ENCODE measurements at regions not wholly inside any gene's neighbourhood (a gene's known extent, or its start where the extent isn't known, plus 50 kb on each side); places are given as distances from the start of the nearest gene placed in this dataset.

- no peak for DNase-seq (ENCODE audit: low spot score)
Observed at GRCh38 chr11:19595840-19596751, 116.5 kb upstream of the NAV2 start.

DNA sequence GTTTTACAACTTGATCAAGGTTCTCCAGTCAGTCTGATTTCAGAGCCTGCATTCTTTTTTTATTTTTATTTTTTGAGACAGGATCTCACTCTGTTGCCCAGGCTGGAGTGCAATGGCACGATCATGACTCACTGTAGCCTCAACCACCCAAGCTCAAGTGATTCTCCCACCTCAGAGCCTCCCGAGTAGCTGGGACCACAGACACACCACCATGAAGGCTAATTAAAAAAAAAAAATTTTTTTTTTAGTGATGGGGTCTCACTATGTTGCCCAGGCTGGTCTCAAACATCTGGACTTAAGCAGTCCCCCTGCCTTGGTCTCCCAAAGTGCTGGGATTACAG, 117.2 kb upstream of the NAV2 start:
- no peak for DNase-seq (ENCODE audit: low spot score)

- no peak for DNase-seq (ENCODE audit: low spot score)
Observed at GRCh38 chr11:19594326-19594725, 118.3 kb upstream of the NAV2 start.

DNA sequence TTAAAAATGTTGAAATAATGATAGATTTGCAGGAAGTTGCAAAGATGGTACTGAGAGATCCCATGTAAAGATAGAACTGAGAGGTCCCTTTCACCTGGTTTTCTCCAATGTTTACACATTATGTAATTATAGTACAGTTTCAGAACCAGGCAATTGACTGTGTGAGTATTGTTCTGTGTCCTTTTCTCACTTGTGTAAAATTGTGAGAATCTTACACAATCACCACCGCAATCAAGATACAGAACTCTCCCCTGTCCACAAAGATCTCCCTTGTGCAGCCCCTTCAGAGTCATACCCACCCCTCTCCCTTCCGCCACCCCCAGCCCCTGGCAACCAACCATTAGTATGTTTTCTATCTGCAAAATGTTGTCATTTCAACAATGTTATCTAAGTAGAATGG, 119.8 kb upstream of the NAV2 start:
- DNase-seq (ENCODE audit: low spot score), result no peak

DNA sequence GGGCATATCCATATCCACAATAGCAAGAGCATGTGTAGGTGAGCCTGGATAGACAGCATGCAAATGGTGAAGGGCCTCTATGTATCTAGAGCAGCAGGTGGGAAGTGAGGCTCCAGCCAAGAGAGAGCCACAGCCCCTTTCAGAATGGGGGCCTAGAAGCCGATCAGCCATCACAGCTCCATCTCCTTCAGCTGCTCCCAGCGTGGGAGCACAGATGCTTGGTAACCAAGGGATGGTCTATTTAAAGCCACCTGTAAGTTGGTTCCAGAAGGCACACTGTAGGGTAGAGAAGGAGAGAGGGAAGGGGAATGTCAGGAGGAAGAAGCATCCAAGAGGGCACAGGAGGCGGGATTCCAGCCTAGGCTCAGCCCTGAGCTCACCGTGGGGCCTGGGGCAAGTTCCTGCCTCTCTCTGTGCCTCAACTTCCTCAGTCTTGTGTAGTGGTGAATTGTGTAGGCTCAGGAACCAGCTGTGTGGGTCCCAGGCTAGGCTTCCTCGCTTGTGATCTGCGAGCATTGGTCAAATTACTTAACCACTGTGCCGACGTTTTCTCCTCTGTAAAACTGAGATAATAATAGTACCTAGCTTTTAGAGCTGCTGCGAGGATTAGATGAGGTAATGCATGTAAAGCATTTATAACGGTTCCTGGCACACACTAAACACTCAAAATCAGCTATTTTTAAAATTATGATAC, 122.9 kb upstream of the NAV2 start:
- no peak for DNase-seq (ENCODE audit: low spot score)

DNA sequence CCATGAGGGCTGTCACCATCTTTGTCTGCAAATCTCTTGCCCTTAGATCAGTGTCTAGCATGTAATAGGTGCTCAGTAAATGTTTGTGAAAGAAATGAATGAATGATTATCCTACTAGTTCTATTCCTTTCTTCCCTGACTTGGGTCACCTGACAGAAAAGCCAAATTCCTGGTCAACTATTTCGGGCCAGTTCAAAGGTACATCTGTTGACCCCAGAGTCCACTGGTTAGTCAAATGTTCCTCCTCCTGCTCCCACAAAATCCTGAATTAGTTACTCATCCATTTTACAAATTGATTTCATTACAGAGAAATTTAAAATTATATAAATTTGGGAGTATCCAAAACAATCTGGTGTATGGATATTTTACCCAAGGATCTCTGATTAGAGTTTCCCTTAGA, 124.7 kb upstream of the NAV2 start:
- DNase-seq (ENCODE audit: low spot score), result no peak

DNA sequence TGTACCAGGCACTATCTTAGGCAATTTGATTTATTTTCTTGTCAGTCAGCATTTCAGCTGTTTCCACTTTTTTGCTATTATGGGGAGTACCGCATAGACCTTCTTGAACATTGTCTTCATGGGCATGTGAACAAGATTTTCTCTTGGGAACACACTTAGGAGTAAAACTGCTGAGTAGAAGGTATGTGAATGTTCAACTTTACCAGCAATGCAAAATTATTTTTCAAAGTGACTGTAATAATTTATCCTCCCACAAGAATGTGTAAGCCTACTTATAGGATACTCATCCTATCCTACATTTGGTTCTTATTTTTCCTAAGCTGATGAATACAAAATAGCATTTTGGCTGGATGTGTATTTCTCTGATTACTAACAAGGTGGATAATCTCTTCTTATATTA, 132.0 kb upstream of the NAV2 start:
- DNase-seq (ENCODE audit: low spot score), result no peak

- DNase-seq (ENCODE audit: low spot score), result no peak
Observed at GRCh38 chr11:19579957-19580356, 132.7 kb upstream of the NAV2 start.

- DNase-seq (ENCODE audit: low spot score), result no peak
Observed at GRCh38 chr11:19578871-19579270, 133.8 kb upstream of the NAV2 start.

- DNase-seq (ENCODE audit: low spot score), result no peak
Observed at GRCh38 chr11:19577976-19578619, 134.5 kb upstream of the NAV2 start.

- DNase-seq (ENCODE audit: low spot score), result no peak
Observed at GRCh38 chr11:19577391-19577975, 135.2 kb upstream of the NAV2 start.

GRCh38 chr11:19576903-19577302, 135.7 kb upstream of the NAV2 start:
- DNase-seq (ENCODE audit: low spot score), result no peak

DNA sequence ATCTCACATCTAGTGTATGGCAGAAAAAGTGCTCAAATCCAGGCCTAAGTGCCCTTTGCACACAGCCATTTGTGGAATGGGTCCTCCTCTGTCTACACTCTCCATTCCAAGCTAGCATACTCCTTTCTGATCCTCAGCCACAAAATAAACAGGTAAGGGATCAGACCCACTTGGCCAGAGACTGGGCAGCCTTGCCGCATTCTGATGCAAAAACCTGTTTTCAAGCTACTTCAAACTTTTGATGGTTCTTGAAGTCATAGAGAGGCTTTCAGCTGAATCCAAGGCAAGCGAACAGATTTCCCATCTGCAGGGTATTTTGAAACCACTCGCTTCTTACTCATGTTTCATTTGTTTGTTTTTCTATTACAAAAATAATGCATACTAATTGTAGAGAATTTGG, 136.6 kb upstream of the NAV2 start:
- no peak for DNase-seq (ENCODE audit: low spot score)

DNA sequence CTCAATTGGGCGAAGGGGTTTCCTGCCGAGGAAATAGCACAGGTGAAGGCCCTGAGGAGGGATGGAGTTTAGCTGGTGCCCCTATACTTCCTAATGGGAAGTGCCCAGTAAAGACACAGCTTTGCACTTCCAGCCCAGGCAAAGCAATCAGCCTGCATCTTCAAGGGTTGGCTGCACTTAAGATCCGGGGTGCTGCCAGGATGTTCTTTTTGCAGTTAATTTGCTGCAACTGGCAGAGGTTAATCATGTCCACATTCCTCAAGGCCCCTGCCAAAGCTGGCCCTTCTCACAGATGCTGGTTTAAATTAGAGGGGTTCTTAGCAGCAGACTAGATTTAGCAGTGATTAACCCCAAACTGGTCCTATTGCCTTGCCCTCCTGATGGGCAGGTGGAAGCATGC, 137.7 kb upstream of the NAV2 start:
- DNase-seq (ENCODE audit: low spot score), result no peak

DNA sequence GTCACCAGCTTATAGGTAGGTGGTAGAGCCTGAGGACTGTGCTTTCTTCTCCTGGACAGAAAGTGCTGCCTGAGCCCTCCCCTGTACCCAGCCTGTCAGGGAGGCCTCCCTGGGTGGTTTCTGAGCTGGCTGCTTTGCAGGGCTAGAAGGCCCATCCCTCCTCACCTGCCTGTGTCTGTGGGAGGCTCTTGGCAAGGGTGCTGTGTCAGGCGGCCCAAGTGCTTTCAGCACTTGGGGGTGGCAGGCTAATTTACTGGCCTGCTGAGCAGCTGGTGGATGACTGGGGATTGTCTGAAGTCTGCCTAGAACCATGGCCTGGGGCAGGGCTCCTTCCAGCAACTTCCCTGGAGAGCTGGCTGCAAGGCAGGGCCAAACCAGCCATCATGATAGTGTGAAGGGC, 139.0 kb upstream of the NAV2 start:
- DNase-seq (ENCODE audit: low spot score), result no peak

GRCh38 chr11:19571906-19572305, 140.7 kb upstream of the NAV2 start:
- no peak for DNase-seq (ENCODE audit: low spot score)

DNA sequence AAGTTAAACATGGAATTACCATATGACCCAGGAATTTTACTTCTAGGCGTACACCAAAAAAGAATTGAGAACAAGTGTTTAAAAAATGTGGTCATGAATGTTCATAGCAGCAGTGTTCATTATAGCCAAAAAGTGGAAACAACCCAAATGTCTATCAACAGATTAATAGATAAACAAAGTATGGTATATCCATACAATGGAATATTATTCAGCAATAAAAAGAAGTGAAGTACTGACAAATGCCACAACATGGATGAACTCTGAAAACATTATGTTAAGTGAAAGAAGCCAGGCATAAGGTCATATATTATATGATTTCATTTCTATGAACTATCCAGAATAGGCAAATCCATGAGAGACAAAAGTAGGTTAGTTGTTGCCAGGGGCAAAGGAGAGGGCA, 141.7 kb upstream of the NAV2 start:
- no peak for DNase-seq (ENCODE audit: low spot score)

DNA sequence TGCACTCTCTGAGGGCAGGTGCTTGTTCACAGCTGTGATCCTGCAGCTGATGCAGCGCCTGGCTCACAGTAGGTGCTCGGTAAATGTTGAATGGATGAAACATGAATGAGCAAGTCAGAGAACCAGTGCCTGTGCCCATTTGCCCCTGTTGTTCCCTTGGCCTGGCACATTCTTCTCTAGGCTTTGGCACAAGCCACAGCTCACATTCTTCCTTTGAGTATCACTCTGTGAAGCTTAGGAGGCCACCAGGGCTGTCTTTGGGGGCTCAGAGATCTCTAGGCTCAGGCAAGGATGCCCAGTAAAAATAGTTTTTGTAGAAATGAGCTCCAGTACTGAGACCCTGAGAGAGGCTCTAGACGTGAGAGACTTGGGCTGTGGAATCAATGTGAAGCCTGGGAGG, 144.6 kb upstream of the NAV2 start:
- DNase-seq (ENCODE audit: low spot score), result no peak

GRCh38 chr11:19566583-19567379, 145.9 kb upstream of the NAV2 start:
- no peak for DNase-seq (ENCODE audit: low spot score)

DNA sequence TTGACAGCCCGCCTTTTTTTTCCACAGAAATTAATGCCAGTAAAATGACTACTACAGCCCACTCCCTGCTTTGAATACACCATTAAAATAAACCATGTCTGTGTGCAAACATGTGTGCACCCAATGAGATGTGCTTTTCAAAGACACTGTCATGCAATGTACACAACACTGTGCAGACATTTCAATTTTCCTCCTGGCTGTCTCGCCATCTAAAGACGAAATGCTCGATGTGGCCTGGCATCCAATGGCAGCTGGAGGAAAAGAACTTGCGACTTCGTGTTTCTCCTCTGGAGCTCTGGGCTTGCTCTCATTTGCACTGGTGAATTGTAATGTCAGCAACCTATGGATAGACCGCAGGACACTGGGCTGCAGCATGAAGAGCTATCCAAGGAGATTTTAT, 147.0 kb upstream of the NAV2 start:
- DNase-seq (ENCODE audit: low spot score), result no peak

- DNase-seq (ENCODE audit: low spot score), result no peak
Observed at GRCh38 chr11:19562156-19562555, 150.5 kb upstream of the NAV2 start.

DNA sequence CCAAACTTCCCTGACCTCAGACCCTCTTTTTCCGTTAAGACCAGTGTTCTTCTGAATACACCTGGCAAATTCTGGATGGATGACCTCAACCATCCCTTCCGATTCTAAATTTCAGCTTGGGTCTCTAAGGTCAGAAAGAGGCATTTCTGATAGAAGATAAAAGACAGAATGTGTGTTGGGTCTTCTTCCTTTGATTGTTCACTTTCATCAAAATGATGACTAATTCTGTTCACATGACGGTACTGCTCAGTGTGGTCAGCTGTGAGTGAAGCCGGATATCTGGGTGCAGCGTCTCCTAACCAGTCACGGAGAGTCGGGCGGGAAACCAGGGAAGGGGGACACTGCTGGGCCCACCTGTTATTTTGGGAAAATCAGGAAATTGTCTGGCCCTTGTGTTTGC, 151.6 kb upstream of the NAV2 start:
- no peak for DNase-seq (ENCODE audit: low spot score)

All from hematopoietic multipotent progenitor cell treated with erythropoietin and hydrocortisone succinate and interleukin-3 and kit ligand, for 15 days (in vitro differentiated cells).